HG02763 (cell line): ENCODE measurements at regions not wholly inside any gene's neighbourhood (a gene's known extent, or its start where the extent isn't known, plus 50 kb on each side); places are given as distances from the start of the nearest gene placed in this dataset.
"Not testable (repeated sequence)": the region's sequence is repeated elsewhere in the genome, so short reads cannot be mapped to it uniquely, and the experiment has no call there.

Source experiments
- ATAC-seq: cut with Tn5 transposase; IDR thresholded peaks from one replicate; pipeline ENCODE4 v1.9.1; 2021; ENCODE audit warnings: mild to moderate bottlenecking, moderate library complexity; ENCODE audit not compliant: unreplicated experiment

- not testable (repeated sequence) for ATAC-seq
These were observed 440.0 kb downstream of the PRELID2 start for GRCh38 chr5:145395151-145395550.

- ATAC-seq: no peak
These were observed 441.7 kb downstream of the PRELID2 start for GRCh38 chr5:145393426-145393825.

DNA sequence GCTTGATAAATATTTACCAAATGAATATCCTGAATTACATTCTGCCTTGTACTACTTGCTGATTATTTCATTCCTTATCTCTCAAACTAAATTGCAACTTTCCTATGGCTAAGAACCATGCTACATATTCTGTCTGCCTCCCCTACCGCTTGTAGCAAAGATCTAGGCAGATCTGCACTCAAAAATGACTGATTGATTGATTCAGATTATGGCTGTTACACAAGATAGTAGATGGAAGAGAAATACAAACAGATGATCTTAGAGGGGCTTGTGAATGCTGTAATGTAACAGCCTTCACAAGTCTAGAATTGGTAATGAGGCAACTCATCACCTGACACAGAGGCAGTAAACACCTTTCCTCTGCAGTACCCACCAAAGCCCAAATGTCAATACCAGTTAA, 446.1 kb downstream of the PRELID2 start:
- no peak for ATAC-seq

GRCh38 chr5:145385276-145385675, 449.9 kb downstream of the PRELID2 start:
- ATAC-seq: no peak

- ATAC-seq: no peak
These were observed 456.9 kb downstream of the PRELID2 start for GRCh38 chr5:145378226-145378625.

DNA sequence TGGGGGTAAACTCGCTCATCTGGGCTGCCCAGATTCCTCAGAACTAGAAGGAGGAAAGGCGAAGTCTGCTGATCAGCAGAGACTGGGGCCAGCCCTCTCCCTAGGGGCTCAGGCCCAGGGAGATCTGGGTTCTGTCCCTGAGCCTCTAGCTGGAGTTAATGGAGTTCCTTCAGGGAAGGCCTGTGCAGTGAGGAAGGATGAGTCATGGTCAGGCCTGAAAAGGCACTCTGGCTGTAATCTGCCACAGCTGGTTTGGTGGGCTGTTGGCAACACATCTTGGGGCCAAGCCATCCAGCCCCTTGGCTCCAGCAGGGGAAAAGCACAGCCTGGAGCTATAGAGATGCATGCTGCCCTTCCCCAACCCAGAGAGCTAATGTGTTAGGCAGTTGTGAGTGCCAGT, 459.6 kb downstream of the PRELID2 start:
- no peak for ATAC-seq

GRCh38 chr5:145365464-145365863, 469.7 kb downstream of the PRELID2 start:
- ATAC-seq: no peak

- no peak for ATAC-seq
These were observed 472.9 kb downstream of the PRELID2 start for GRCh38 chr5:145362266-145362665.

DNA sequence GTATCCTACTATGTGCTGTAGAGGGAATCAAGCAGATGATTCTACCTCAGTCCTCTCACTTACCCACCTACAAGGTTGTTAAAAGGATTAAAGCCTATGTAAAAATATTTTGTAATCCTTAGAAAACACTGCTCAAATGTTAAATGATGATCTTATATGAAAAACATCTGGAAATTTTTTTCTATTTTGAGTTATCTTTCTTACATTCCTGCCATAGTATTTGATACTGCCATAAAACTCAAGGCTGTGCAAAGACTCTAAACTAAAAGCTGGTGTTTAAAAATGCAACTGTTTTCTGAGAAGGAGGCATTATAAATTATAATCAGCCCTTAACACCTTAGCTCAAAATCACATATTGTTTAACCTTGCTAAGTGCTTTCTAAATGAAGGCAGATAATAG, 474.2 kb downstream of the PRELID2 start:
- no peak for ATAC-seq

DNA sequence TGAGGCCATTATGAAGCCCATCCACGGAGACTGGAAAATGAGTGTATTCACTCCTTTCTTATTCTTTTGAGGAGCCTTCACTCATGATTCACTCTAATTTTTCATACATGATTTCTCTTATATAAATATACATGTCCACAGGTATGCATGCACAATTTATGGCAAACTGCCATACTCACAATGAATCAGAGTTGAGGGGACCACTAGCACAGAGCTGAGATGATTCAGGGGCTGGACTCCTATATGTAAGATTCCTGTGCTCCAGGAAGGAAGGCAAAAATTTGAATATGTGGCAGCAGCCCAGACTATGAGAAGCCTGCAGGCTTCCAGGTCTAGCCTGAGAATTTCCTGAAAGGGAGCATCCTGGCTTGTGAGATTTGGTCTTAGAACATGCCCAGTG, 484.6 kb downstream of the PRELID2 start:
- no peak for ATAC-seq

DNA sequence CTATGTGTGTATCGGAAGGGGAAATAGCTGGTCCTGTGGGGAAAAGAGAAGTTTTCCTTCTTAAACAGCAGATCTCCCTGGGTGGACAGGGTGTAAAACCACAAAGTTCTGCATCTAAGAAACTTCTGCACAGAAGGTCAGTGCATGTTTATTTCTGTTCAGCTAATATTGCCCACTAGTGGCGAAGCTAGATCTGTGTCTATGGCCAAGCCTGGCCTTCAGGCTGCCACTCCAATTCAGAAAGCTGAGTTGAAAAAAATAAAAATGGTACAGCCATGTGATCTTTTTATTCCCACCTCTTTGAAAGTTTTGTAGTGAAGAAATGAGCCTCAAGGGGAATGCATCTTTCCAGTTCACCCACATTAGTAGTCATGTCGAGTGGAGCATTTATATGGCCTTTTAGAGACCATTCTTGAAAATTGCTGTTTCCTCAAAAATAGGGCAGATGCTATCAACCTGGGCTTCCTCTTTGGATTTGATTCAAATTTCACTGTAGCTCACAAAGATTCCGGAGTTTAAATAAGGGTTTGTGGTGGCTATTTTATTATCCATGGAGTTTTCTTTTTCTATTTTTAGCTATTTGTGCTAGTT, 488.0 kb downstream of the PRELID2 start:
- no peak for ATAC-seq

DNA sequence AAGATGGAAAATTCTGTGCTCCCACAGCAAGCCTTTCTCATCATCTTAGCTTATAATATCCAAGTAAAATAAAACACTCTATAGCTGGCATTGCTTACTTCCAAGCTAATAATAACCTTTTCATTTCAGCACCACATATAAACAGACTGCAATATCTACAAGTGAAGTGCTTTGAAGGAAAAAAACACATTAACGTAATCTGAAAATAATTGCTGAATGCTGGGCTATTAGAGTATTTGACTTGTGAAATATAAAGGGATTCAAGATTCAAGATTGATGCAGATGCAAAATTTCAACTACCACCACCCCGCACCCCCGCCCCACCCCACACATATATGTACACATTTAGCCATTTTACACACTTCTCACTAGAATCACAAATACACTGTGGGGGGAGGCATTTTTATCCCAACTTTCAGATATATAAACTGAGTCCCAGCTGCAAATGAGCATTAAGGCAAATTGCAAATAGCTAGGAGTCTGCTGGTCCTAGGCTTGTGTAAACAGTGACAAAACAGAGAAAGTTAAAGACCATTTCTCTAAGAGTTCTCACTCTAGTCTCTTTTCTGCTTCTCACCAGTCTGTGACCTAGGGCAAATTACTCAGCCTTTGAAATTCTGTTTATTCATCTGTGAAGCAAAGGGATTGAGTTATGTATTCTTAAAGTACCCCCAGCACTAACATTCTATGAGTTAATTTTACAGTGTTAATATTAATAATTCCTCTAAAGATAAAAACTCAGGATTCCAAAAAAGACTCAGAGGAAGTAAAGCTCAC, 489.4 kb downstream of the PRELID2 start:
- no peak for ATAC-seq

DNA sequence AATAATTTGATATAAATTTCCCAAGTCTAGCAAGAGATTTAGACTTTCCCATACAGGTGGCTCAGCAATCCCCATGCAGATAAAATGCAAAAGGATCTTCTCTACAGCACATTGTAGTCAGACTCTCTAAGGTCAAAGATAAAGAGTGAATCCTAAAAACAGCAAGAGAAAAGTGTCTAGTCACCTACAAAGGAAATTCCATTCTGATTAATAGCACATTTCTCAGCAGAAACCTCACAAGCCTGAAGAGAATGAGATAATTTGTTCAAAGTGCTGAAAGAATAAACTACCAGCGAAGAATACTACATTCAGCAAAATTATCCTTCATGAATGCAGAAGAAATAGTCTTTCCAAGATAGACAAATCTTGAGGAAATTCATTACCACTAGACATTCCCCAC, 493.3 kb downstream of the PRELID2 start:
- ATAC-seq: no peak

- no peak for ATAC-seq
These were observed 495.0 kb downstream of the PRELID2 start for GRCh38 chr5:145340099-145340498.

DNA sequence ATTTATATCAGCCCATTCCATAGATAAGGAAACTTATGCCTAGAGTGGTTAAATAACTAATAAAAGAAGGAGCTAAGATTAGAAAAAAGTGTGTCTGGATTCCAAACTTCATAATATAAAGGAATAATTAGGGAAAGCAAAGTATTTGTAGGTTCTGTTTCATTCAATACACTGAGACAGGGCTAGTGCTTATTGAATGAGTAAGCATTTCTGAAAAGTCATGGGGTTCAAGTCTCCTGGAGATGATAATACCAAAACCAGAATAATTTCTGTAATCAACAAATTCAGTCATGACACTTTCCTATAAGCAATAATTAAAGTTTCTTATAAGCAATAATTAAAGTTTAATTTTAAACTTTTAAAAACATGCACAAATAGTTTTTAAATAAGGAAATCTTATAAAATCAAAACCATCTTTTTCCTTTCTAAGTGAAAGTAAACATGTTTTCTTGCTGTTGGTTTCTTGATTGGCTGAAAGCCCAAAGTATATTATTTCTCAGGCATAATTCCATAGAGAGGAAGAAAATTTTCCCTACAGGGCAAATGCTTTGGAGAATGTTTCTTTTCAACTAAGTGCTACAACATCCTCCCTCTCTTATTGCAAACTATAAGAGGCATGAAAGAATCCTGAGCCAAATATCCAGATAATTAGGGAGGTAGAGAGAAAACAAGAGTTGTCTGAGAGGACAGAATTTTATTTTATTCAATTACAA, 510.2 kb downstream of the PRELID2 start:
- ATAC-seq: no peak

DNA sequence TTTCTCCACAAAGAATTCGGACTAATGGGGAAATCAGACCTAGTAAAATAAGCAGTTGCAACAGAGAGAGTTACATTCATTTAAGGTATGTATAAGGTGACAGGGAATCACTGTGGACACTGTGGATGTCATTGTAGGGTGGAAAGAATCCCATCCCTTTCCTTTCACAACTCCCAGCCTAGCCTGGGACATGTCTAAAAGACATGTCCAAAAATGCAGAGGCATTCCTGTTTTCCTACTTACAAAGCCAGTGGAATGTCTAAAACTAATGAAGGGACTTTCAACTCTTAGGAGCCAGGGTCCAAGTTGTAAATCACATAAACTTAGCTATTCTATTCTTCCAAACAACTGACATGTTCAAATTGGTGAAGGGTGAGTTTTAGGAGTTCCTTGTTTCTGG, 511.0 kb downstream of the PRELID2 start:
- no peak for ATAC-seq

GRCh38 chr5:145316282-145316681, 518.9 kb downstream of the PRELID2 start:
- ATAC-seq: peak; percentile 93

DNA sequence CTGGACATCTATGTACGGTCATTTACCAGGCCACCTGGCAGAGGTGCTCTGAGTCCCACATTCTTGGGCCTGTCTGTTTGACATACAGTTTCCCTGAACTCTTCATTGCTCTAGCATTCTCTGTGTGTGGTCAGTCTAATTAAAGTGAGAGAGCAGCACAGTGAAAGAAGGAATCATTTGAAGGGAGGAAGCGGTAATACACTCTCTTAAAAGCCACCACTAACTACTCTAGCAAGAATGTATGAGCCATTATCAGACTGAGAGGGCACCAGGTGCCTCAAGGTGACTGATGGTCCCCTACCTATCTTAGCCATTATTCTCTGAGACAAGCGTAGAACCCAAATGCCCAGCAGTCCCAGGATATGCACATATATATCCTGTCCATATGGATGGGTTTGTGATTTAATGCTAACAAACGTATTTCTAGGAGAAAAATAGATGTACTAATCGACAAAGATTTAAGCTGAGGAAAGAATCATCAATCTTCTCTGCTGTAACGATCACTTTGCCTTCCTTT, 527.2 kb downstream of the PRELID2 start:
- ATAC-seq: no peak

GRCh38 chr5:145295236-145295835, 539.8 kb downstream of the PRELID2 start:
- ATAC-seq: no peak

- no peak for ATAC-seq
These were observed 540.8 kb downstream of the PRELID2 start for GRCh38 chr5:145294331-145294730.

DNA sequence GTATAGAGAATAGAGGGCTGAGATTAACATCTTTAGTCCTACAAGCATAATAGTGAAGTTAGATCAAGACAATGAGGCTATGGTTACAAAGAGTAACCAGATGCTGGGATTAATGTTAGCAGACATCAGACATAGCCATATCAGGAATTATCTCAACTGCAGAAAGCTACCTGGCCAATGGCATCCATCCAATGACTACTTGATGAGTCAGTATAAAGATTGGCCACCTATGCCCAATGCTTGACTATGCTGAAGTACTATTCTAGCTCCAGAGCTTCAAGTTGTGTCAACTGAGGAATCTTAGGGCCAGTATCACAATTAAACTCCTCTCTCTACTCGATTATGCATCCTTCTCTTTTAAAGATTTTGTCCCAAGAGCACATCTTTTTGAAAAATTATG, 541.4 kb downstream of the PRELID2 start:
- no peak for ATAC-seq
